RWPE2 (cell line): ENCODE measurements at regions not wholly inside any gene's neighbourhood (a gene's known extent, or its start where the extent isn't known, plus 50 kb on each side); places are given as distances from the start of the nearest gene placed in this dataset.
"Not testable (repeated sequence)": the region's sequence is repeated elsewhere in the genome, so short reads cannot be mapped to it uniquely, and the experiment has no call there.

Experiments
- ATAC-seq: fragments of 200-7000 bp; cut with Tn5 transposase; 3 replicates; pipeline ENCODE4 v1.9.1; 2021; ENCODE audit warnings: low read depth
- DNase-seq: peaks from one replicate; pipeline ENCODE4 v3.0.0-alpha.2; 2020; ENCODE audit warnings: low spot score
- H3K27ac ChIP-seq: fragments of 450-650 bp; 2 replicates; pipeline ENCODE4 v1.5.1; 2017; ENCODE audit warnings: mild to moderate bottlenecking; ENCODE audit not compliant: poor library complexity, severe bottlenecking
- H3K27me3 ChIP-seq: fragments of 250-450 bp; sonication (Bioruptor Pico); 2 replicates; pipeline ENCODE4 v1.5.1; 2021; ENCODE audit warnings: mild to moderate bottlenecking, moderate library complexity; ENCODE audit not compliant: insufficient read depth, poor library complexity, severe bottlenecking
- H3K36me3 ChIP-seq: fragments of 250-450 bp; sonication (Bioruptor Pico); 2 replicates; pipeline ENCODE4 v1.5.1; 2020; ENCODE audit warnings: low read depth, mild to moderate bottlenecking, moderate library complexity
- H3K4me1 ChIP-seq: fragments of 250-450 bp; sonication (Bioruptor Pico); 2 replicates; pipeline ENCODE4 v1.5.1; 2021; ENCODE audit warnings: mild to moderate bottlenecking, moderate library complexity; ENCODE audit not compliant: insufficient read depth, poor library complexity, severe bottlenecking
- H3K4me3 ChIP-seq: fragments of 250-450 bp; sonication (Bioruptor Pico); 2 replicates; pipeline ENCODE4 v1.5.1; 2021; ENCODE audit warnings: mild to moderate bottlenecking, moderate library complexity; ENCODE audit not compliant: severe bottlenecking
- H3K9me3 ChIP-seq: fragments of 250-450 bp; sonication (Bioruptor Pico); 2 replicates; pipeline ENCODE4 v1.5.1; 2021; ENCODE audit warnings: mild to moderate bottlenecking, moderate library complexity; ENCODE audit not compliant: severe bottlenecking
- TF ChIP-seq, protein P1 (sequence below): fragments of 450-650 bp; IDR thresholded peaks from one replicate; pipeline ENCODE4 v1.5.1; 2017; ENCODE audit warnings: mild to moderate bottlenecking, moderate library complexity; ENCODE audit not compliant: poor library complexity, severe bottlenecking

DNA sequence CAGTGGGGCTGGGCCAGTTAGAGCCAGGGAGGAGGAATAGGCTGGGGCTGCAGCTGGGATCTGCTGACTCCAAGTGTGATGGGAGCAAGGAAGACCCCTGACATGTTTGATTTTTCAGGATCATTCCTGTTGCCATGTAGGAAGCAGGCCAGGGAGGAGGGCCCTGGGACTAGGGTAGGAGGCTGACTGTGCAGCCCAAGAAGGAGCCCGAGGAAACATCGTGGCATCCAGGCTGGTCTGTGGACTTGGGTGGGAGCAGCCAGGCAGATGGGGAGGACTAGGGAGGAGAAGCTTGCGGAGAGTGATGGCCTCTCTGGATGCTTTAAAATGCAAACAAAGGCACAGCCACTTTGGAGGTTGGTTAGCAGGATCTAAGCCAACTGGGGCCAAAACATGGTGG is 311.4 kb upstream of the WSB1 start:
- H3K36me3 ChIP-seq, H3K9me3 ChIP-seq, H3K4me3 ChIP-seq, DNase-seq, H3K27me3 ChIP-seq, ATAC-seq, H3K4me1 ChIP-seq, H3K27ac ChIP-seq: not testable (repeated sequence)

GRCh38 chr17:26987851-26988250 is 306.1 kb upstream of the WSB1 start:
- H3K27me3 ChIP-seq, H3K36me3 ChIP-seq, DNase-seq, H3K4me1 ChIP-seq, H3K4me3 ChIP-seq, H3K27ac ChIP-seq, H3K9me3 ChIP-seq: not testable (repeated sequence)
- peak; percentile 17; the same call in 1 of the 3 replicates for ATAC-seq

DNA sequence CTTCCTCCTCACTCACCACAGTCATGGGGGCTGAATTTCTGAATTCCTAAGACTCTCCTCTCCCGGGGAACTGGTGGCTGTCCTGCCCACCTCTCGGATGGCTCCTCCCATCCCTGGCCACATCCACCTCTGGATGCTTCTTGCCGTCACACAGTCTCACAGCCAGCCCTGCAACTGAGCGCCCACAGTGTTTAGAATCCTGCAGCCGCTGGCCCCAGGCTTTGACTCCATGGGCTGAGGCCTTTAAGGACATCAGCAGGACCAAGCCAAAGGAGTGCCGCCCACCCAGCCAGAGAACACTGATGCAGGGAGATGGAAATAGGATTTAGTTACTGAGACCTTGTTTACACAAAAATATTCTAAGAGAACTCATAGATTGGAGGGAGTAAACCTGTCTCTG is 299.3 kb upstream of the WSB1 start:
- ATAC-seq, H3K4me3 ChIP-seq, H3K27me3 ChIP-seq, DNase-seq, H3K27ac ChIP-seq, H3K9me3 ChIP-seq, H3K36me3 ChIP-seq, H3K4me1 ChIP-seq: not testable (repeated sequence)

- H3K27ac ChIP-seq, DNase-seq, H3K27me3 ChIP-seq, H3K9me3 ChIP-seq, H3K4me3 ChIP-seq, H3K4me1 ChIP-seq, H3K36me3 ChIP-seq, ATAC-seq: not testable (repeated sequence)
Observed at GRCh38 chr17:26996146-26996916, 297.6 kb upstream of the WSB1 start.

DNA sequence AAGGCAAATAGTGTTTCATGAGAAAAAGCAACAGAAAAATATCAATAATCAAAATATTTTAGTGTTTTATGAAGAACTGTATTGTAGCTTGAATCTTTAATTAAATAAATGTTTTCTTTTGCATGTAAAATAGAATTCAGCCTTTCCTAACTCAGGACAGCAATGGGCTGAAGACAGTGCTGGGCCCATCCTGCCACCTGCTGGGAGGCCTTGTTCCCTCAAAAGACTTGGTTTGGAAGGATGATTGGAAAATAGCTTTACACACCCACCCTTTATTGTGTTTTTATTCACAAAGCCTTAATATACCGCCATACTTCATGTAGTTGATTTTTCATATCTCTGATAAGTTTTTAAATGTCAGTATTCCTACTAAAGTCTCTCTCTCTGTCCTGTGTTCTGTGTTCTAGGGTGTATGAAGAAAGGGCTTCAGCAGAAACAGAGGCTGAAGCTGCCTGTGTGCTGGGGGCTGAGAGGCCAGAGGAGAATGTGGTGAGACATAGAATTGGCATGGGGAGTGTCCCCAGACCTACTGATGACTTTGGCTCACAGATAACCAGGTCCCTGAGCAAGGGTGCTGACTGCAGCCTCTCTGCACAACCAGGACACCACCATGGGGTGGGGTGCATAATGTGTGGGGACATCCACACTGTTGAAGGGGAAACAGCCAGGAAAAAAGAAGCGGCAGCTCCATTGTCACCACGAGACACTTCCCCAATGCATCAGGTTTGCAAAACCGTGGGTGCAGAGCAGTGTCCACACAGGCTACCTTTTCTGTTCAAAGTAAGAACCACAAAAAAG is 286.0 kb upstream of the WSB1 start:
- not testable (repeated sequence) for H3K4me1 ChIP-seq, H3K27ac ChIP-seq, H3K4me3 ChIP-seq, H3K9me3 ChIP-seq, ATAC-seq, H3K27me3 ChIP-seq, H3K36me3 ChIP-seq, DNase-seq

DNA sequence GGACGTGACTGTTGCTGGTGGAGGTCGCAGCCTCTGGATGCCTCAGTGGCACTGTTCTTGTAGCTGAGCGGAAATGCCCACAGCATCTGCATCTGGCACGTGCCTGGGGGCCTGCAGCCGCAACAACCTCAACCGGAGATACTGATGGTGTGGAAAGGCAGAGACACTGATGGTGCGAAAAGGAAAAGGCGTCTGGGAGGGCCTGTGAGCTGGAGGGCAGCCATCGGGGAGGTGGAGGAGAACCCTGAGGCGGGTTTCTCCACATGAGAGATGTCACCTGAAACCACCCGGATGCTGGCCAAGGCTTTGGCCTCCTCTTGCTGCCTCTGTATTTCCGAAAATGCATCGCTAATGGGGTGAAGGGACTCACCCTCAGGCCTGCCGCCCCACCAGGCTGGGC is 284.8 kb upstream of the WSB1 start:
- Histone ChIP-seq H3K4me3 (no peak overlapping the region), H3K27ac (no peak overlapping the region), H3K4me1 (no peaks in the 10 kb centered on the region), H3K9me3 (no peaks in the 10 kb centered on the region), H3K27me3 (no peaks in the 10 kb centered on the region), H3K36me3 (no peaks in the 10 kb centered on the region)
- TF ChIP-seq, protein P1, sequence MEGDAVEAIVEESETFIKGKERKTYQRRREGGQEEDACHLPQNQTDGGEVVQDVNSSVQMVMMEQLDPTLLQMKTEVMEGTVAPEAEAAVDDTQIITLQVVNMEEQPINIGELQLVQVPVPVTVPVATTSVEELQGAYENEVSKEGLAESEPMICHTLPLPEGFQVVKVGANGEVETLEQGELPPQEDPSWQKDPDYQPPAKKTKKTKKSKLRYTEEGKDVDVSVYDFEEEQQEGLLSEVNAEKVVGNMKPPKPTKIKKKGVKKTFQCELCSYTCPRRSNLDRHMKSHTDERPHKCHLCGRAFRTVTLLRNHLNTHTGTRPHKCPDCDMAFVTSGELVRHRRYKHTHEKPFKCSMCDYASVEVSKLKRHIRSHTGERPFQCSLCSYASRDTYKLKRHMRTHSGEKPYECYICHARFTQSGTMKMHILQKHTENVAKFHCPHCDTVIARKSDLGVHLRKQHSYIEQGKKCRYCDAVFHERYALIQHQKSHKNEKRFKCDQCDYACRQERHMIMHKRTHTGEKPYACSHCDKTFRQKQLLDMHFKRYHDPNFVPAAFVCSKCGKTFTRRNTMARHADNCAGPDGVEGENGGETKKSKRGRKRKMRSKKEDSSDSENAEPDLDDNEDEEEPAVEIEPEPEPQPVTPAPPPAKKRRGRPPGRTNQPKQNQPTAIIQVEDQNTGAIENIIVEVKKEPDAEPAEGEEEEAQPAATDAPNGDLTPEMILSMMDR = no peak
- ATAC-seq (no peak), DNase-seq (no peak)

DNA sequence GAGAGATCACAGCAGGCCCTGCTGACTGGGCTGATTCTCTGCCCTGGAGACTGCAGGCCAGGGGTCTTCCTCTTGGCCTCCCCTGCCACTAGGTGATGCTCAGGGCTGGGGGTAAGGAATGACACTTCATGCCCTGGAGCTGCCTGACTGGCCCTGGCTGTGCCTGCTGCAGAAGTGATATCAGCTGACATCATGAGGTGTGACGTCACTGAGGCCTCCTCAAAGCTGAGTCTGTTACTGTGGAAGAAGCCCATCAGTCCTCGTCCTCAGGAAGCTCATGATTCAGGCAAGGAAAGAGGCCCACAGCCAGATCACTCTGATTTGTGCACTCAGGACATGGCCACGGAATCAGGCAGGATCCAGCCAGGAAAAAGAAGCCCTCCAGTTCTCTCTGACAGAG is 283.8 kb upstream of the WSB1 start:
- not testable (repeated sequence) for H3K27me3 ChIP-seq, DNase-seq, H3K27ac ChIP-seq, ATAC-seq, H3K4me1 ChIP-seq, H3K9me3 ChIP-seq, H3K36me3 ChIP-seq, H3K4me3 ChIP-seq

- H3K27me3 ChIP-seq, H3K36me3 ChIP-seq, ATAC-seq, H3K27ac ChIP-seq, H3K4me1 ChIP-seq, H3K4me3 ChIP-seq, H3K9me3 ChIP-seq, DNase-seq: not testable (repeated sequence)
Observed at GRCh38 chr17:27030552-27030951, 263.4 kb upstream of the WSB1 start.
